ENCODE measurements at regions not wholly inside any gene's neighbourhood (a gene's known extent, or its start where the extent isn't known, plus 50 kb on each side); places are given as distances from the start of the nearest gene placed in this dataset.

GRCh38 chr1:80023358-80023757, 1016.8 kb upstream of the ADGRL4 start:
- DNase-seq: no peak

GRCh38 chr1:80021891-80022290, 1015.4 kb upstream of the ADGRL4 start:
- DNase-seq: no peak

DNA sequence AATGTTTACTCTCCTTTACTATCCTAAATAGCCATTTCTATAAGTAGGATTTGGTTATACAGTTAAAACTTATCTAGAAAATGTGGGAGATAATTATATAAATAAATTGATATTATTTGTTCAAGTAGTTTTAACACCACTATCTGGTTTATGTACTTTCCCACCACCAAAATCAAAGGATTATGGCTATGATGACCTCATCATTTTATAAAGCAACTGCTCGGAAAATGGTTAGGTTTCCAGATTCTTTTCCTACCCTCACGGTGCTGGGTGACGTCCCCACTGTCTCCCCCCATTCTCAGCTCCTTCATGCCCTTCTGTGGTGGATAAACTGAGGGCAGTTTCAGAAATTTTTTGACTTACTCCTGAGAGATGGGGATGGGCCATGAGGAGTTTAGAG, 1011.8 kb upstream of the ADGRL4 start:
- DNase-seq: no peak

GRCh38 chr1:80008934-80009333, 1002.4 kb upstream of the ADGRL4 start:
- DNase-seq: no peak

DNA sequence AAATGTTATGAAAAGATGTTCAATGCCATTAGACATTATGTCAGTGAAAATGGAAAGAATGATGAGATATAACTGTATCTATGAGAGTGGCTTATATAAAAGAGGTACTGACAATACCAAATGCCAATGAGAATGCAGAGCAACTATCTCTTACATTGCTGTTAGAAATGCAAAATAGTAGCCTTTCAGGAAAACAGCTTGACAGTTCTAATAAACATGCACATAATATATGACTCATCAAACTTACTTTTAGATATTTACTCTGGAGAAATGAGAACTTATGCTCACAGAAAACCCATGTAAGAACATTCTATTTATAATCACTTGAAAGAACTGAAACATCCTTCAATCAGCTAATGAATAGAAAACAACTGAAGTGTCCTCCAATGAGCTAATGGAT, 996.7 kb upstream of the ADGRL4 start:
- DNase-seq: no peak

DNA sequence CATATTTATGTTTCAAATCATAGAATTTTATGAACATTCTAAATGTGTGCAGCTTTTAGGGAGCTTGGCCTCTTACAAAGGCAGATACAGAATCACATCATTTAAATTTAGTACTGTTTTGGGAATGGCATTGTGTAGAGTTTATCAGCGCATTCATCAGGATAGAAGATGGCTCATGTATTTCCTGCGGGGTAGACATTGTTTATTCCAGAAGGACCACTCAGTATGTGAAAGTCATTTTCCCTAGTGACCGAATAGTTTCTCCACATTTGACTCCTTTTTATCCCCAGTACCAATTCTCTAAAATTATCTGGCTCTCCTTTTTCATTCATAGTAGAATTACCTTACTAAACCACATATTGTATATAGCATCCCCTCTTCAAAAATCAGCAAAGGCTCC, 981.9 kb upstream of the ADGRL4 start:
- no peak for DNase-seq

DNA sequence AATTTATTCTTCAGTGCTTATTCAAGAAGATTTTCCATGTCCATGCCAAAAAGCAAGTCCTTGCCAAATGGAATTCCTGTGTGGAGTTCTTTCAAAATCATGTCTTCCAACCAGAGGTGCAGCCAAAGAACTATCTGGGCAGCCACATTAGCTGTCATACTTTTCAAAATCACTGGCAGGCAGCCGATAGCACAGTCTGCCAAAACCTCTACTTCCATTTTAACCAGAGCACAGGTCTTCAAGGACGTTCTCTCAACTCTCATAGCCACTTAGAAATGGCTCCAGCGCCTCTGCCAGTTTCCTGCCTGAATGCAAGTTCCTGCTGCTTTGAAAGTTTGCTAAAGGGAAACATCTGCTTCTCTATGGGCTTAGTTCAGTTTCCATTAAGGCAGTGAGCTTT, 975.7 kb upstream of the ADGRL4 start:
- DNase-seq: no peak

DNA sequence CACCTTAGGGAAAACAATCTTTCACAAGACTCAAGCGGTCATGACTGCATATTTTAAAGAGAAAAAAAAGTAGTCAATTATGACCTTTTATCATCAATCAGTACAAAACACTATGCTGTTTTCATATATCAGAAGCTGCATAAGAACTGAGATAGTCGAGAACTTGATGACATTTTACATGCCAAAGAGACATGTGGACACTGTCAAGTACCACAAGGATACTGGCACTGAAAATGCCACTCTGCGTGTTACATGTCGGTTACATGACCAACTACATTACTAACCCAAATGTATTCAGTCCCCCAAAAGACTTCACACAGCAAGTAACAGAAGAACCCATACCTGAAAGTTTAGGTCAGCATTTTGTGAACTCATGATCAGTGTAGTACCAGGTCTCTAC, 975.0 kb upstream of the ADGRL4 start:
- no peak for DNase-seq

DNA sequence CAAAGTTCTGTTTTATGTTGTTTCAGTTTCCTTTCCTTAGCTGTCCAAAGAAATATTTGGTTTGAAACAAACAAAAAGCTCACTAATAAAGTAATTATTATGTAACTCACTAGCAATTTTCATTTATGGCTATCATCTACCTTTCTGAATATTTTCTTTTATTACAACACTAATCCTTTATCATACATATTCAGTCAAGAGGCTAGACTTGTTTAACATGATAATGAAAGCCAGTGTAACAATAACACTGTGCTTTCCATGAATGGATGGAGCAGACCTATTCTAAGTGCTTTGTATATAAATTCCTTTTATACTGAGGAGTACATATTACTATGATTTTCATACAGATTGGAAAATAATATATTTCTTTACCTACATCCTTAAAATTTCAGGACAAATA, 972.8 kb upstream of the ADGRL4 start:
- no peak for DNase-seq

- no peak for DNase-seq
Observed at GRCh38 chr1:79976287-79976686, 969.8 kb upstream of the ADGRL4 start.

- DNase-seq: no peak
Observed at GRCh38 chr1:79974659-79975058, 968.1 kb upstream of the ADGRL4 start.

GRCh38 chr1:79969886-79970285, 963.4 kb upstream of the ADGRL4 start:
- no peak for DNase-seq

- no peak for DNase-seq
Observed at GRCh38 chr1:79966438-79966837, 959.9 kb upstream of the ADGRL4 start.

DNA sequence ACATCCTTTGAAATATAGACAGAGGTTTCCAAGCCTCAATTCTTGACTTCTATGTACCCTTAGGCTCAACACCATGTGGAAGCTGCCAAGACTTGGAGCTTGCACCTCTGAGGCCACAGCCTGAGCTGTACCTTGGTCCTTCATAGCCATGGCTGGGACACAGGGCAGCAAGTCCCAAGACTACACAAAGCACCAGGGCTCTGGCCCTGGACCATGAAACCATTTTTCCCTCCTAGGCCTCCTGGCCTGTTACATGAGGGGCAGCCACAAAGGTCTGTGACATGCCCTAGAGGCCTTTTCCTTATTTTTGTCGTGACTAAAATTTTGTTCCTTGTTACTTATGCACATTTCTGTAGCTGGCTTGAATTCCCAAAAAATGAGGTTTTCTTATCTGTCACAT, 953.1 kb upstream of the ADGRL4 start:
- no peak for DNase-seq

- DNase-seq: no peak
Observed at GRCh38 chr1:79955966-79956365, 949.4 kb upstream of the ADGRL4 start.

DNA sequence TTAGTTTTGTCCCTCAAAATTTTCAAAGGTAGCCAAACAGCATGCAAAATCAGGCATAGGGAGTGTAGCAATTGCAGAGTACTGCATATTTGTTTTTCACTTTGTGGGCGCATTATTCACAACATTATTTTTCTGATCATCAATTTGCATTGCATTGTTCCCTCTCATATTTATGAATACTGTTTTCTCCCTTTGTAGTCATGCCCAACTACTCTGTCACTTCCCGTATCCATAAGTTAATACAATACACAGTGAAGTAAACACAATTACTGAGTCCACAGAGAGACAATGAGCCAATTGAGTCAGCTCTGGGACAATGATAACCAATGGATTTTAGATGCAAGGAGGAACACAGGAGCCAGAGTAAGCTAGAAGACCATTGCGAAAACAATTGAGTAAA, 944.0 kb upstream of the ADGRL4 start:
- DNase-seq: no peak

- DNase-seq: no peak
Observed at GRCh38 chr1:79945391-79945790, 938.9 kb upstream of the ADGRL4 start.

DNA sequence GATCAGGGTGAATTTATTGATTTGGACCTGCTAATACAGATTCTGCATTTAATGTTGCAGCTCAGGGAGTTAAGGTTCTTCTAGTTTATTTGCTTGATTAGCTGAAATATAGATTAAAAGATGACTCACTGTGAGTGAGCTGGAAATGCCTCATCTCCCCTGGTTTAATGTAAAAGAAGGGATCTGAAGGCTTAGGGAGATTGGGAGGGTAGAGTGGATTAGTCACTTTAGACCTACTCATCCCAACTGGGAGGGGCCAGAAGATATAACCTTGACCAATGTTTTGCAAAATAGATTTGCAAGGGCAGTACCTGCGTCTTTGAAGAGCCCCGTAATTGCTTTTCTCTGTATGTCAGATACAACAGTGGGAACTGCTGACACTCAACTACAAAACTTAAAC, 922.8 kb upstream of the ADGRL4 start:
- no peak for DNase-seq

- no peak for DNase-seq
Observed at GRCh38 chr1:79928901-79929300, 922.4 kb upstream of the ADGRL4 start.

DNA sequence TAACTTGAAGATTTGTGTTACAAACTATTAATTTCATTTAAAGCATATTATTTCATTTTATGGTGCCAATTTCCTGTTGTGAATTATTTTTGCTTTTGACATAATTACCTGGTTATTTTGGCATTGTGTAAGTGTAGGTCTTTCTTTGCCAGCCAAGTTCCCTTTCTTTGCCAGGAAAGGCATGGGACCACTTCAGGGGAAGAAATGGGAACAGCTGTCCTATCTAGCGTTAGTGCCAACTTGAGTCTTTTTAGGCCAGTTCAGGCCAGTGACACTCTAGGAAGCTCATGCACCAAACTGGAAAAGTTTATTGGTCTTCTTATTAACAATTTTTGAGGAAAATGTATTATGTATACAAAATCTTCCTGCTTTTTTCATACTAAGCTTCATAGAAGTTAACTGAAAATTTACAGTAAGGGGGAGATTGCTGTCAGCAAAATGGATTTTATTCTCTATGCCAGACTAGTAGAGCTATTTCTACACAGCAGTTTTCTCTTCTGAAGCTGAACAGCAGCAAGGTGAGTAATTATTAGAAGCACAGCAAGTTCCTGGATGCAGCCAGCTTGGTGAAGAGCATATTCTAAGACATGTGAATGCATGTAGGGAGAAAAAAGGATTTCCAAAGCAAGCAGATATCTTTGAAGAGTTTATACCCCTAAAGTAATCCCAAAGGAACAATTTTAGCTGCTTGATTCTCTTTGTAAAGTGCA, 914.6 kb upstream of the ADGRL4 start:
- no peak for DNase-seq

GRCh38 chr1:79914896-79915295, 908.4 kb upstream of the ADGRL4 start:
- DNase-seq: no peak

- DNase-seq: no peak
Observed at GRCh38 chr1:79912813-79913212, 906.3 kb upstream of the ADGRL4 start.

DNA sequence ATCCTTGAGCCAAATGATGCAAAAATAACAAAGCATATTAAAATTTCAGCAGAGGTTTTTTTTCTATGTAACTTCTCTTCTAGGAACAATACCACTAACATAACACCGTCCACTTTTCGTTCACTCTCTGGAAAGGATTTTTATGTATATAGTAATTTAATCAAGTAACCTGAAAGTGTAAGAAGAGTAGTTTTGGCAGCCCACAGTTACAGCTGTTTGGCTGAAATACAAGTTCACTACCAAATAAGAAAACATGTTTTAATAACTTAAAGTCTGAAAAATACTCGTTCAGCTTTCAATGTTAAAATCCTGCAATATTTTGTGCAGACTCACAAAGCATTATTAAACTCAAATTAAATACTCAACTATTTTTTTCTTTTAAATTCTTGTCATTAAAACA, 896.8 kb upstream of the ADGRL4 start:
- no peak for DNase-seq

DNA sequence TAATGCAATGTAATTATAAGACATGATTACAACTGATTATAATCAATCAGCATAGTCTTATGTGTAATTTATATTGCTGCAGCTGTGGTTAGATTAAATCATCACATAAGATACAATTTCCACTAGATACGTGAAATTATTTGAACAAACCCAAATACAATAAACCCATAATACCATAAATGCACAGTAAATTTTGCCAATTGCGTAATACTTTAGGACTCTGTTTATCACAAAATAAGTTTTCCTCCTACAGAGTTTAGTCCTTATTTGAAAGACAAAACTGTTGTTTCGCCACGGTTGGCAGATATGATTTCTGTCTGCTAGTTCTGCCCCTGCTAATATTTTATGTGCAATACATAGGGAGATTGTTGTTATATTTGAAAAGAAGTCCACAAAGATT, 895.9 kb upstream of the ADGRL4 start:
- no peak for DNase-seq

GRCh38 chr1:79899914-79900313, 893.4 kb upstream of the ADGRL4 start:
- DNase-seq: no peak

Data from right kidney (tissue), 1 donor.